Psoas muscle (tissue), 7 donors: ENCODE measurements at regions not wholly inside any gene's neighbourhood (a gene's known extent, or its start where the extent isn't known, plus 50 kb on each side); places are given as distances from the start of the nearest gene placed in this dataset.

Experiments
- ATAC-seq, 4 donors: fragments of 200-7000 bp; cut with Tn5 transposase; one replicate each; pipeline ENCODE4 v1.9.1; 2020; ENCODE audit warnings: moderate library complexity in 3 of 4, mild to moderate bottlenecking in 2 of 4
- DNase-seq, 2 donors: peaks; one replicate each; pipeline ENCODE4 v3.0.0-alpha.2; 2020
- H3K27ac ChIP-seq: fragments of 200-600 bp; one replicate; pipeline ENCODE4 v1.8.0; 2022
- H3K27me3 ChIP-seq, 3 donors: fragments of 200-600 bp in 1 of 3; one replicate each; pipeline versions ENCODE4 v1.6.1 to v1.8.0; 2013 to 2022; ENCODE audit warnings: low read length in 2 of 3, mild to moderate bottlenecking in 2 of 3, moderate library complexity in 1 of 3; ENCODE audit not compliant: insufficient read depth in 3 of 3
- H3K36me3 ChIP-seq, 2 donors: fragments of 200-600 bp in 1 of 2; one replicate each; pipeline versions ENCODE4 v1.6.1 to v1.8.0; 2013 to 2022; ENCODE audit warnings: low read depth in 1 of 2, mild to moderate bottlenecking in 1 of 2, moderate library complexity in 1 of 2; ENCODE audit not compliant: insufficient read depth in 1 of 2
- H3K4me1 ChIP-seq: fragments of 200-600 bp; one replicate; pipeline ENCODE4 v1.8.0; 2022
- H3K4me3 ChIP-seq: fragments of 200-600 bp; one replicate; pipeline ENCODE4 v1.8.0; 2022; ENCODE audit warnings: mild to moderate bottlenecking
- H3K9me3 ChIP-seq: fragments of 200-600 bp; one replicate; pipeline ENCODE4 v1.8.0; 2022
- WGBS, 3 donors: extraction: QIAGEN DNeasy Blood & Tissue Kit; methylation state at CpG; one replicate each; pipeline versions ENCODE4 v1.1.6 to v1.1.7; 2013; 5-methylcytosine and 5-hydroxymethylcytosine counted together
- intact Hi-C, 2 donors: fragments of 100-400 bp; cut with DNase I; formaldehyde crosslinking; loops; one replicate each; pipeline versions ENCODE4 v1.11.0 to v1.14.2; 2022
- TF ChIP-seq, protein P1 (sequence below): fragments of 200-600 bp; IDR thresholded peaks from one replicate; pipeline ENCODE4 v1.8.0; 2022; ENCODE audit warnings: antibody characterized with exemption
- donor health status: healthy with polysubstance abuse.
- donor health status: DM: no; HTN: no; CAD: no; lungs with moderate emphysema.
- donor health status: Bipolar disorder and iron deficiency.
- donor health status: healthy.
- donor health status: DM: yes; HTN: yes; CAD: no.
- donor health status: DM: no; HTN: no; CAD: no.
- donor health status: DM: yes; HTN: yes; CAD: no.

- H3K27ac ChIP-seq, result no peak overlapping the region
- intact Hi-C loops, result no loop called here
- no peak for ATAC-seq
Observed at GRCh38 chr1:73813716-73814115, 384.3 kb downstream of the LRRIQ3 start.

GRCh38 chr1:73813236-73813635, 384.7 kb downstream of the LRRIQ3 start:
- no peaks in the 10 kb centered on the region for H3K9me3 ChIP-seq
- 66 to 70% (median 68%) methylated on average over 2 of the region's 2 CpGs for WGBS, 3 donors
- DNase-seq (no peak), ATAC-seq (no peak)
- no peaks in the 10 kb centered on the region for H3K4me1 ChIP-seq
- TF ChIP-seq, protein P1, sequence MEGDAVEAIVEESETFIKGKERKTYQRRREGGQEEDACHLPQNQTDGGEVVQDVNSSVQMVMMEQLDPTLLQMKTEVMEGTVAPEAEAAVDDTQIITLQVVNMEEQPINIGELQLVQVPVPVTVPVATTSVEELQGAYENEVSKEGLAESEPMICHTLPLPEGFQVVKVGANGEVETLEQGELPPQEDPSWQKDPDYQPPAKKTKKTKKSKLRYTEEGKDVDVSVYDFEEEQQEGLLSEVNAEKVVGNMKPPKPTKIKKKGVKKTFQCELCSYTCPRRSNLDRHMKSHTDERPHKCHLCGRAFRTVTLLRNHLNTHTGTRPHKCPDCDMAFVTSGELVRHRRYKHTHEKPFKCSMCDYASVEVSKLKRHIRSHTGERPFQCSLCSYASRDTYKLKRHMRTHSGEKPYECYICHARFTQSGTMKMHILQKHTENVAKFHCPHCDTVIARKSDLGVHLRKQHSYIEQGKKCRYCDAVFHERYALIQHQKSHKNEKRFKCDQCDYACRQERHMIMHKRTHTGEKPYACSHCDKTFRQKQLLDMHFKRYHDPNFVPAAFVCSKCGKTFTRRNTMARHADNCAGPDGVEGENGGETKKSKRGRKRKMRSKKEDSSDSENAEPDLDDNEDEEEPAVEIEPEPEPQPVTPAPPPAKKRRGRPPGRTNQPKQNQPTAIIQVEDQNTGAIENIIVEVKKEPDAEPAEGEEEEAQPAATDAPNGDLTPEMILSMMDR, result no peak
- H3K4me3 ChIP-seq, result no peak overlapping the region
- H3K27ac ChIP-seq, result no peak overlapping the region
- H3K27me3 ChIP-seq, result no peaks in the 10 kb centered on the region
- intact Hi-C loops, result no loop called here
- no peaks in the 10 kb centered on the region for H3K36me3 ChIP-seq

More at GRCh38 chr1:73813716-73814115, 384.3 kb downstream of the LRRIQ3 start:
- 55 to 60% (median 57%) methylated on average over 2 of the region's 2 CpGs for WGBS, 3 donors
- H3K36me3 ChIP-seq, result no peaks in the 10 kb centered on the region
- no peak for DNase-seq
- H3K27me3 ChIP-seq, result no peaks in the 10 kb centered on the region
- no peaks in the 10 kb centered on the region for H3K4me1 ChIP-seq
- H3K9me3 ChIP-seq, result no peaks in the 10 kb centered on the region
- H3K4me3 ChIP-seq, result no peak overlapping the region
- TF ChIP-seq, protein P1, result no peak

GRCh38 chr1:73811798-73812197, 386.2 kb downstream of the LRRIQ3 start:
- TF ChIP-seq, protein P1, result no peak
- intact Hi-C loops, result no loop called here
- WGBS, 3 donors, result 86 to 89% (median 87%) methylated on average over 3 of the region's 3 CpGs

GRCh38 chr1:73804935-73805334, 393.0 kb downstream of the LRRIQ3 start:
- H3K27me3 ChIP-seq, result no peaks in the 10 kb centered on the region
- intact Hi-C loops, result no loop called here
- WGBS, 3 donors, result 82 to 86% (median 85%) methylated on average over 3 of the region's 3 CpGs
- DNase-seq, result no peak
- no peaks in the 10 kb centered on the region for H3K36me3 ChIP-seq
- no peaks in the 10 kb centered on the region for H3K9me3 ChIP-seq
- TF ChIP-seq, protein P1, result no peak
- H3K4me3 ChIP-seq, result no peak overlapping the region
- H3K4me1 ChIP-seq, result no peaks in the 10 kb centered on the region
- no peak overlapping the region for H3K27ac ChIP-seq
- no peak for ATAC-seq

More at GRCh38 chr1:73811798-73812197, 386.2 kb downstream of the LRRIQ3 start:
- Histone ChIP-seq H3K27me3 (no peaks in the 10 kb centered on the region), H3K4me3 (no peak overlapping the region), H3K9me3 (no peaks in the 10 kb centered on the region), H3K36me3 (no peaks in the 10 kb centered on the region), H3K27ac (no peak overlapping the region), H3K4me1 (no peaks in the 10 kb centered on the region)
- DNase-seq (no peak), ATAC-seq (no peak)

- TF ChIP-seq, protein P1, result no peak
- Histone ChIP-seq H3K27ac (no peak overlapping the region), H3K27me3 (no peaks in the 10 kb centered on the region), H3K4me1 (no peaks in the 10 kb centered on the region), H3K4me3 (no peak overlapping the region), H3K36me3 (no peaks in the 10 kb centered on the region), H3K9me3 (no peaks in the 10 kb centered on the region)
- ATAC-seq (no peak), DNase-seq (no peak)
- intact Hi-C loops, result no loop called here
- WGBS, 3 donors, result 87 to 92% (median 88%) methylated on average over 4 of the region's 4 CpGs
Observed at GRCh38 chr1:73803380-73803779, 394.6 kb downstream of the LRRIQ3 start.
